ENCODE measurements at regions not wholly inside any gene's neighbourhood (a gene's known extent, or its start where the extent isn't known, plus 50 kb on each side); places are given as distances from the start of the nearest gene placed in this dataset.
"Not testable (repeated sequence)": the region's sequence is repeated elsewhere in the genome, so short reads cannot be mapped to it uniquely, and the experiment has no call there.

DNA sequence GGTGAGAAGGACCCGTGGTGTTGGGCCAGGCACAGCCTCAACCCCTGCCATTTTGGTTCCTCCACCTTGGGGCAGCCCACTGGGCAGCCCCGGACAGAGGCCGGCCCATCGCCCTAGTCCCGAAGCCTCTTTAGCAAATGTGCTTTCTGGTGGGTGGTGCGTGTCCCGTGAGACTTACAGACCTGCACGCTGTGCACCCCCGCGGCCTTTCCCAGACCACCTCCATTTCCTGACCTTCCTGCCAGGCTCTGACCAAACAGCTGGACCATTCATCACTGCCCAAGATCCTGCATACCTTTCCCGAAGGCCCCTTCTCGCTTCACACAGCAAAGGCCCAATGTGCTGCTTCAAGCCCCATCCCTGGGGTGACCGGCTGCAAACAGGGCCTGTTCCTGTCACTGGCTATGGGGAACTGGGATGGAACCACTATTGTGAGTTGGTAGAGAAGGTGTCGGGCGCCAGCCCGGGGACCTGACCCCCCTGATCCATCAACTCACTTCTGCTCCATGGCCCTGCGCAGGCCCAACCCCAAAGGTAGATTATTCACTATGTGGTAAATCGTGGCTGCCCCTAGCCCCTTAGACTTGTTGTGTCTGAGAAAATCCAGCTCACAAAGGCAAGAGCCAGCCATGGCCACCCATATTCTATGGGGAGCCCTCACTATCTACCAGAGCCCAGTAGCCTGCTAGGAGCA lies 341.0 kb downstream of the EIPR1 start:
- no peak for DNase-seq (ENCODE audit: low spot score)

DNA sequence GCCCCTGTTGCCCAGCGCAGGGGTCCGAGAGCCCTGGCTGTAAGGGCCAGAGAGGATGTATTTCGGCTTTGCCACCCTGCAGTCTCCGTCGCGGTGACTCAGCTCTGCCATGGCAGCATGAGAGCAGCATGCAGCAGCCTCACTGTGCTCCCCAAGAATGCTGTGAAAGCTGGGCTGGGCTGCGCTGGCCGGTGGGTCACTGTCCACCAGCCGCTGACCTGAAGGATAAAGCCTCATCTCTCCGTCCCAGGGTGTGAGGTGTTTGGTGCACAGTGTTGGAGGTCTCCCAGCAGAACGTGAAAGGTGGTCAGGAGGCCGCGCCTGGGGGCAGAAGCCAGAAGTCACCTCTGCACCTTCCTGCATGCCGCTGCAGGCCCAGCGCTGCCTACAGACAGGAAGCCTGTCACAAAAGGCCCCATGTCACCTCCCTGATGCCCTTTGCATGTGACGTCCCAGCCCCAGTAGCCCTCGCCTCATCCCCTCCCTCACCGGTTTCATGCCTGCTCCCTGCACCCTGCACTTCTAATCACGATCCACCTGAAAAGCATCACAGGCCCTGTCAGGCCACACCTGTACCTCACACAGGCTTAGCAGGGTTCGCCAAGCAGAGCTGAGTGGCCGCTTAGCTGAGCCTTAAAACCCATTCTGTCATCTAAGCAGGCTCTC lies 342.1 kb downstream of the EIPR1 start:
- no peak for DNase-seq (ENCODE audit: low spot score)

DNA sequence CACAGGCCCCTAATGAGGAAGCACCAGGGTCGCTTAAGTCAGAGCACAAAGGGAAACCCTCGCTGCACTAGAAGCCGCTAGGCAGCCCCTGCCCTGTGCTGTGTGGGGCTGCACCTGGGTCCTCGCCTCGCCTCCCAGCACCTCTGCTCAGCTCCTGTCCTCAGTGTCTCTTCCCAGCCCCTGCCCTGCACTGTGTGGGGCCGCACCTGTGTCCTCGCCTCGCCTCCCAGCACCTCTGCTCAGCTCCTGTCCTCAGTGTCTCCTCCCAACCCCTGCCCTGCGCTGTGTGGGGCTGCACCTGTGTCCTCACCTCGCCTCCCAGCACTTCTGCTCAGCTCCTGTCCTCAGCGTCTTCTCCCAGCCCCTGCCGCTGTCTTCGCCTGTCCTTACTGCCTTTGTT lies 342.8 kb downstream of the EIPR1 start:
- no peak for DNase-seq (ENCODE audit: low spot score)

DNA sequence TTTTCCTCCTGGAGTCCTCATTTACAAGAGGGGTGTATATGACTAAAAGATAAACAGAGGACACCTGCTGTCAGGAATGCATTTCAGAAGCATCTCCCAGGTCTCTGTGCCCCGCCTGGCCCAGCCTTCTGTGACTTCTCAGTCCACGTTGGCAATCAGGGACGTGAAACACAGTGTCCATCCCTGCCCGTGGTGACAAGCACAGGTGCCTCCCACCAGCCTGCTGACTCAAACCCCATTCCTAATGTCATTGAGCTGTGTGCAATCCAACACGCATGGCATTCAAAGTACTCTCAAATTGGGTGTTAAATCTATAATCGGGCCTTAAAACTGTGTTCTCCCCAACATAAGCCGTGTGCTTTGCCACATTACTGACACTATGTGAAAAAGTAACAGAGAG lies 343.2 kb downstream of the EIPR1 start:
- DNase-seq (ENCODE audit: low spot score): no peak

DNA sequence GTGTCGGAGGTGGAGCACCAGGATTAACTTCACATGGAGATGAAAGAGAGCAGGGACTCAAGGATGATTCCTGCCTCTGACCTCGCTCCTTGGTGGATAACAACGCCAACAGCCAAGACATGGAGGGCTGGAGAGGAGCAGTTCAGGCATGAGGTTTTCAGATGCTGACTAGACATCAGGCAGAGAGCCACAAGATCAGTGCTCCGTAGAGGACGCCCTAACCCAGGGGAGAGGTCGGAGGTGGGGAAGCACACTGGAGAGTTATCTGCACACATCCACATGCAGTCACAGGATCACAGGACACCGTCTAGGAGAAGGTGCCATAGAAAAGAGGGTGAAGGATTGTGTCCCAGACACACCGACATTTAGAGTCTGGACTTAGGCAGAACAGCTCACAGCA lies 344.3 kb downstream of the EIPR1 start:
- DNase-seq (ENCODE audit: low spot score): no peak

DNA sequence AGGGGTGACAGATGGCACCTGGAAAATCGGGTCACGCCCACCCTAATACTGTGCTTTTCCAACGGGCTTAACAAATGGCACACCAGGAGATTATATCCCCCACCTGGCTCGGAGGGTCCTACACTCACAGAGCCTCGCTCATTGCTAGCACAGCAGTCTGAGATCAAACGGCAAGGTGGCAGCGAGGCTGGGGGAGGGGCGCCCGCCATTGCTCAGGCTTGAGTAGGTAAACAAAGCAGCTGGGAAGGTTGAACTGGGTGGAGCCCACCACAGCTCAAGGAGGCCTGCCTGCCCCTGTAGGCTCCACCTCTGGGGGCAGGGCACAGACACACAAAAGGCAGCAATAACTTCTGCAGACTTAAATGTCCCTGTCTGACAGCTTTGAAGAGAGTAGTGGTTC lies 346.8 kb downstream of the EIPR1 start:
- DNase-seq (ENCODE audit: low spot score): not testable (repeated sequence)

DNA sequence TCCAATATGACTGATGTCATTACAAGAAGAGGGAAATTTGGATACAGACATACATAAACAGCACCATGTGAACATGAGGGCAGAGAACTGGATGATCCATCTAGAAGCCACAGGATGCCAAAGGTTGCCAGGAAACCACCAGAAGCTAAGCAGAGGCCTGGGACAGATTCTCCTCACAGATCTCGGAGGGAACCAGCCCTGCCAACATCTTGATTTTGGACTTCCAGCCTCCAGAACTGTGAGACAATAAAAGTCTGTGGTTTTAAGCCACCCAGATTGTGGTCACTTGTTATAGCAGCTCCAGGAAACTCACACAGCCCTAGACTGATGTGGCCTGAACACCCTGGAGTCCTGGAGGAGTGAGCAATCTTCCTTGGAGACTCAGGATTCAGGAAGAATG lies 351.6 kb downstream of the EIPR1 start:
- DNase-seq (ENCODE audit: low spot score): no peak

DNA sequence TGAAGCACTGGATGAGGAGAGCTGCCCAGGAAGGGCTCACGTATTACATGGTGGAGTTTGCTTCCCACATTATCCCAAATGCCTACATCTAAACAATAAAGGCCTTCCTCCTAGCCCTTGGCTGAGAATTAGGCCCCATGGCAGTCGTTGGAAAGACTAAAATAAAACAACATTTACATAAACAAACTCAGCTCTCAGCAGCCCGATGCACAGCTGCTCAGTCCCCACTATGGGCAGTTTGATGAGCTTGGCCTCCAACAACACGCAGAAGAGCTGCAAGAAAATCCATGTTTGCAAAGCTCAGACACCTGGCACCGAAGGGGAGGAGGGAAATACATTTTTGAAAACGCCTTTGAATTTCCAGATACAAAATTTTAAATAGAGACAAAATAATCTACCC lies 352.4 kb downstream of the EIPR1 start:
- DNase-seq (ENCODE audit: low spot score): no peak

DNA sequence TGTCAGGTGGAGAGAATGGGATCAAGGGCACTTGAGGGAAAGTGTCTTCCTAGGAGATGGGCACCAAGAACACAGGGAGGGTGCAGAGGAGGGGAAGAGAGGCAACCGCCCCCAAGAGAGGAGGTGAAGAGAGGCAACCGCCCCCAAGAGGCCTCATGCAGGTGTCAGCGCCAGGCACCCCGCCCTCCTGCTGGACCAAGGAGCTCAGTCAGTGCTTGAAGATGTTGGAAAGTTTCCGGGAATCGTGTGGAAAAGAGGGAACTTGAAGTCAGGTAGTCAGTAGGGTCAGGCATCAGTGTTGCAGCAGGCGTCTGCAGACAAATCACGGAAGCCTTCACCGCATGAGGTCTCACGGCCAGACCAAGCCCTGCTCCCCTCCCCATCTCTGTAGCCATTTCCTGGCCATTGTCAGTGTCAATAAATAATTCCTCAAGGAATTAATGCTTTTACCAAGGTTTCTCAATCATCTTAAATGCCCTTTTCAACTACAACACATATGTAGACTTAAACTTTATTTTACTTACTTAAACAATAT lies 353.1 kb downstream of the EIPR1 start:
- DNase-seq (ENCODE audit: low spot score): no peak

DNA sequence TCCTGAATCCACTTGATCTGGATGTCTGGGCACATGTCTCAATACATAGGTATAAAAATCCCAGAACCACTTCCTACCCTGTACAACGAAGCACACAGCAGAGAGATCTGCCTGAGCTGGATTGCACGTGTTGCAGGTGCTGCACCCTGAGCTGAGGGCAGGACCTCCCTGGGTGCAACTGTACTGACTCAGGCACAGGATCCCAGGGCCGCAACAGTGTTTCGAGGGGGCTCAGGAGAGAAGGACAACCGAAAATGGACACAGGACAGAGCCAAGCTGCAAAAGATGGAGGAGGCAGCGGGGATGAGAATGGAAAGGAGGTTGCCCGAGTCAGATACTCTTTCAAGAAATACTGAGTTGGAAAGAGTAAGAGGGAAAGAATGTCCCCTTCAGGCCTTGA lies 354.1 kb downstream of the EIPR1 start:
- no peak for DNase-seq (ENCODE audit: low spot score)

DNA sequence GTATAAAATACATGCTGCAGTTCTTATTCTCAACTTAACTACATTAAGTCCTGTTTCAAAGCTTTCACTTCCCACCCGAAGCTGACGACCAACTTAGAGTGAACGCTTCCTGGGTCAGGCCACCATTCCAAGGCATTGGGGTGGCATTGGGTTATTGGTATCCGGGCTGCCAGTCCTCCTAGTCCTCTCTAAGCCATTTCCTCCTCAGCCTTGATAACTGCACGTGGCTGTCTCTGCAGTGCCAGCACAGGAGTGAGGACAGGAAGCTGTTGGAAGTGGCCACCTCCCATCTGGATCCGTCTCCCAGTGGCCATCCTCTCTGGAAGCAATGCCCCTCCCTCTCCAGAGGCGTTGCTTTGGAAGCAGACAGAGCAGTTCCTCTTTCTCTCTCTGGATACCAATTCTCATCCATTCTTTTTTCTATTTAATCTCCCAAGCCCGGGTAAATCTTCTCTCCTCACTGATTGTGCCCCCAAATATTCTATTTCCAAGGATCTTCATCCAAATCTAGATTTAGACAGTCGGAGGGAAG lies 354.7 kb downstream of the EIPR1 start:
- no peak for DNase-seq (ENCODE audit: low spot score)

DNA sequence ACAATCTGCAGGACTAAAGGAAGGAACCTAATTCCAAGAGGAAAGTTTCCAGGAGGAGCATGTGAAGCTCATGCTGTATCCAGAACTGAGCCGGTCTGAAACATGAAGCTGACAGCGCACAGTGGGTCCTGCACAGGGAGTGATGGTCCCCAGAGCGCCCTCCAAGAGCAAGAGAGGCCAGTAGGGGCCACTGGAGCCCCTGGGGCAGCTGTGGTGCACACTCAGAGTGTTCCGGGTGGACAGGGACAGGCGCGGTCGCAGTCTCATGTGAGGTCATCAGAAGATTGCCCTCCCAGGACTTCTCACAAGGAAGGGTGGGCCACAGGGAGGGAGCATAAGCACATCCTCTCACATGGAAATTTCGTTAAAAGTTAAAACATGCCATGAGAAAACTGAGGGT lies 355.9 kb downstream of the EIPR1 start:
- no peak for DNase-seq (ENCODE audit: low spot score)

DNA sequence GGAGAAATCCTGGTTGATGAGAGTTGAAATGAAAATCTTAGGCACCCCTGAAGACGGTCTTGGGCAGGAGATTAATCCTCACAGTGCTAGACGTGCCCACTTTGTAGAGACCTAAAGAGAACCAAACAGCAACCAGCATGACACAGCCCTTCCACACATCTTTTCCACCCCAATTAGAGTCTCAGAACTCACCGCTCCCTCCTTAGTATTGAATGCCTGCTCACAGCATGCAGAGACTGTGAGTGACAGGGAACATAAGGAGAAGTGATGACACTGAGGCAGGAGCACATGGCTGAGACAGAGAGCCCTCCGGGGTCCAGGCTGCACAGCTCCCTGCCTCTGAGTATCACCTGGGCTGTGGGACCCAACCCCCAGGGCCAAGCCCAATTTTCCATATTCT lies 367.6 kb downstream of the EIPR1 start:
- DNase-seq (ENCODE audit: low spot score): no peak

DNA sequence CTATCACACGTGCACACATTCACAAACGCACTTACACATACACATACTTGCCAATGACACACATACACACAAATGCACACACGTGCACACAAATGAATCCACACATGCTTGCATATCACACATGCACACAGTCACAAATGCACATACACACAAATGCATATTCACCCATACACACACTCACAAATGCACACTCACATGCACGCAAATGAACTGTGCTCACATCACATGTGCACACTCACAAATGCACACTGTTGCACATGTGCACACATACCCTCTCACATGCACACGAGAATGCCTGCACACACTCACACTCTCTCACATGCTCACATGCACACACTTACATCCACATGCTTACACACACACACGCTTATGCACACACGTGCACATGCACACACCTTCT lies 368.1 kb downstream of the EIPR1 start:
- no peak for DNase-seq (ENCODE audit: low spot score)

DNA sequence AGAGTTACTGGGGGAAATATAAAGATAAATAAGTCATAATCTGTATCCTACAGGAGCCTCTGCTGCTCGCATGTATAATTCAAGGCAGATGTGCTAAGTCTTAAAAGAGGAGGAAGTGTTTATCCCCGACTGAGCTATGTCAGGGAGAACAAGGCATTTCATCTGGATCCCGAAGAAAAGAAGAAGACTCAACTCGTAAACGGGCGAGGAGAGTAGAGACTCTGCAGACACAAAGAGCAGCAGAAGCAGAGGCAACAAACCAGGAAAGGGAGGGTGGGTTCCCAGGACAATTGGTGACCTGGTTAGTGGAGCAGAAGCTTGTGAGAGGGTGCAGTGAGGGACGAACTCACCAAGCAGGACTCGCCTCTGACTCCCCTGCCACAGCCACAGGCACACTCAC lies 368.6 kb downstream of the EIPR1 start:
- no peak for DNase-seq (ENCODE audit: low spot score)

DNA sequence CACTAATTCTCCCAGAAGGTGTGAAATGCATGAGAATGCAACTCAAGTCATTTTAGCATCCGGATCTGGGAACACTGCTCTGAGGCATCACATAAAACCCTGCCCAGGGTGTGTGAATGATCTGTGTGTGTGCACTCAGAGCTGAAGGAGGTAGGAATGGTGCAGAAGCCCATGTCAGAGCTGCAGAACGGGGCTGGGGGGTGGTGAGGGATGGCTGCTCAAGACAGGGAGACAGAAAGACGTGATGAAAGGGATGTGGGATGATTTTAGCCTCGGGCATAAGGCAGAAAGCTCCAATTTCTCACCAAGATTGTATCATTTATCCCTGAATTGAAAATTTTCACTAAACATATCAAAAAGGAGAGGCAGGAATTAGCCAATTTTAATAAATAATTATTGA lies 369.1 kb downstream of the EIPR1 start:
- DNase-seq (ENCODE audit: low spot score): no peak

DNA sequence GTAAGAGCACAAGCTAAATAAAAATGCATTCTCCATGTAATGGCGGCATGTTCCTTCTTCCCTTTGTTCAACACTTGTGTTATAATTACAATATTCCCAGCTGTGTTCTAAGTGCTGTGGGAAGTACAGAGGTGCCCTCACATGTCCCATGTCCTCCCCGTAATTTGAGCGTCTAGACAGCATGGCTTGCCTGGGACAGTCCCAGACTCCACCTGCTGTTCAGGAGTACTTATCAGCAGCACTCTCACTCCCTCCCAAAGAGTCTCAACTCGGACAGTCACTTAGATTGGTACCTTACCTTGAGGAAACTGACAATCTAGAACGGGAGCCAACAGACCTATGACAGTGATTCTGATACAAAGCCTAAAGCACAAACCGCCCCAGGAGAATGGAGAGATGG lies 370.5 kb downstream of the EIPR1 start:
- no peak for DNase-seq (ENCODE audit: low spot score)

DNA sequence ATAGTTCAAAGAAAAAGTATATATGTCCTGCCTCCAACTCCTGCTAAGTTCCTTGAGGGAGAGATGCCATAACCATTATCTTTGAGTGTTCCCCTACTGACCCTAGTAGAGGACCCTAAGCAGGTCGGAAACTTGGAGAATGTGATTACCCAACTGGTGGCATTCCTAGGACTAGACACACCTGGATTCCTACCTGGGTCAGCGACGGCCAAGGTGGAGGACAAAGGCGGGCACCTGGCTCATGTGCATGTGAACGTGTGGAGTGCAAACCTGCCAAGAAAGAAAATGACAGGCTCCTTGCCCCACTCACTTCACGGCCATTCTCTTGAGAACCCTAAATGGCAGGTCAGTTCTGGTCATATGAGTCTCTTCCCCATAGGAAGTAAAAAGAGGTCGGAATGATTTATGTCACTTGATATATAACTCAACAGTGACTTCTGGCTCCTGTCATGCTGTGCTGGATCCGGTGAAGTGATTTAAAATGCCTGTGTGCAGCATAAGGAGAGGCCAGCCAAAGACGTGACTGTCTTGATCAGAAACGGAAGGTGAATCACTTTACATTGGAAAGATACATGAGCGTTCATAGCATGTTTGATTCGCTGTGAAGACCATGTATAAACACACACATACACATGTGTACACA lies 371.6 kb downstream of the EIPR1 start:
- DNase-seq (ENCODE audit: low spot score): no peak

DNA sequence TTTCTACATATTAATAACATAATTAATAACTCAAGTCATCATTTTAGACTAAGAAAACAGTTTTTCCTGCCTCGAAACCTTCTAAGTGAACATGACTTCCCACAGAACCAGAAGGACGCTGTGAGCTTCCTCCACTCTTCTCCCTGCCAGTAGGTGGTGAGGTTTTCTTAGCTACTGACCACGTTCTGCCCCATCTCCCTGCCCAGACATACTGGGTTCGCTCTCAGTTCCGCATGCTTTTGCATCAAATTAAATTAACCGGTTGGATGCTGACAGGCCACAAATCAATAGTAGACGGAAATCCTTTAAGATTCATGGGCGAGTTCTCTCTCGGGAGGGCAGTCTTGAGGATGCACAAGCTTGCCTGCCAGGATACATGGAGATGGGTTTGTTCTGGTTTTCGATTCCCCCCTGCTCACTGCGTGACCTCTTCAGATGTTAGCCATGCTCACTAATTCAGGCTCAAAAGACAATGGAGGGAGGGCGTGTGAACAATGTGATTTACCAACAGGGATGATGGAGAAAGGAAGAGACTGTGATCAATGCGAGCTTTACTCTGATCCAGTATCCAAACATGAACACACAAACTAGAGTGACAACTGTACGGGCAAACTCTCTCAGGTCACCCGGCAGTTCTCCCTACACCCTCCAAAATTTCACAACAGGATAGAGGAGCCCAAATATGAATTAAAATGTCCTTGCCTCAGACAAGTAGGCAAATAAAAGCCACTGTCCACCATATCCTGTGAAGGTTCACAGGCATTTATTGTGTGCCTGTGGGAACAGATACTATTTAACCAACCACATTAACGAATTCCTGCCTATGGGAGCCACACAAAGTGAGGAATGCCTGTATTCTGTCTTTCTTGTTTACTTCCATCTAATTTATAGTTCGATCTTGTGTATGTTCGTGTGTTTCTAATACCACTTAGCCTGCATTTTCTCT lies 375.7 kb downstream of the EIPR1 start:
- no peak for DNase-seq (ENCODE audit: low spot score)

DNA sequence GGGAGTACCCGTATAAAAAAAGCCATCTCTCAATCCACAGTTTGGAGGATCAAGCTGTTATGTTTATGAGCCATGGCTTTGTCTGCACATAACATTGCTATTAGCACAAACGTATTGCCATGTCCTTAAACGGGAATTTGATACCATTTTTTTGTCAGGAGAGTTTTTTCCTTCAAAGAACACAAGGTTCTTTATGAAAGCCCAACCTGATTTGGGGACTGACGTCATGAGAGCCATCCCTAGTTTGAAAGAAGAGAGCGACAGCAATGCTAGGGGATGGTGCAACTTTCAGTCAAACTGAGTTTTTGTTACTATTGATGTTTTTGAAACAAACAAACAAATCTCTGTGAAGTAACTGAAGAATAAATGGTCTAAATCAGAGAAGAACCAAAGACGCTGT lies 376.6 kb downstream of the EIPR1 start:
- DNase-seq (ENCODE audit: low spot score): no peak

DNA sequence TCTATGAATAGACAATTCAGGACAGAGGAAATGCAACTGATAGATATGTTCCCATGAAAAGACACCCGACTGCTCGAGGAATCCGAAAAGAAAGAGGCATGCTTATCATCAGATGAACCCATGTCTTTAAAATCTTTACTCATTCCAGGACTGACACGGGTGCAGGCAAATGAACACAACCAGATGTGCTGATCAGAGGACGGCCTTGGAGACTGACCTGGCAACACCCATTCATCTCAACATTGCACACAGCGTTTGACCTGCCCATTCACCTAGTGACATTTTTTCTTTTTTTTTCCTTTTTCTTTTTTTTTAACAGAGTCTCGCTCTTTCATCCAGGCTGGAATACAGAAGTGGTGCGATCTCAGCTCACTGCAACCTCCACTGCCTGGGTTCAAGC lies 377.5 kb downstream of the EIPR1 start:
- DNase-seq (ENCODE audit: low spot score): no peak

DNA sequence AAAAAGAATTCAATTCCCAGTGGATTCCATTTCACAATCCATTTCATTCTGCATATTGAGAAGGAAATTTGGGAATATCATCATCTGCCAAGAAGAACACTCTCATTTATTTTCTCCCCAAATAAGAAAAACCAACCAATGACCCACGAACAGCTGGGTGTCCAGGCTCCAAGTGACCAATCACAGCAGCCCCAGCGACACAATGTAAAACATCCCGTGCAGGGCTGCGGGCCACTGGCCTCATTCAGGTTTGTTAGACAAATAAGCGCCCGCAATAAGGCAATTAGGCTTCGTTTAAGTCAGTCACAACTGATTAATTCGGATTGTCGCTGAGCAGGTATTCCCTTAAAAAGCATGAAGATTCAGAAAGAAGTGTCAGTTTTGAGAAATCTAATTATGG lies 378.6 kb downstream of the EIPR1 start:
- DNase-seq (ENCODE audit: low spot score): no peak

All from HuH-7 (cell line).